ENCODE measurements at regions not wholly inside any gene's neighbourhood (a gene's known extent, or its start where the extent isn't known, plus 50 kb on each side); places are given as distances from the start of the nearest gene placed in this dataset.

- no TSS peak for BruUV-seq (replicated peaks)
- Histone ChIP-seq H3K4me1 (ENCODE audit: insufficient read depth, low read length) (no peaks in the 10 kb centered on the region), H3K9me2 (replicated peaks; ENCODE audit: low read length) (no peaks in the 10 kb centered on the region), H3K36me3 (ENCODE audit: low read depth, low read length) (no peaks in the 10 kb centered on the region), H3F3A (ENCODE audit: low read length, unreplicated experiment) (no peaks in the 10 kb centered on the region), H3K4me2 (ENCODE audit: low read length) (no peak overlapping the region), H3K27me3 (ENCODE audit: low read length) (0 out of 2 replicates have a peak, but pooled peaks cover 4% of the 10 kb centered on the region), H3K9me3 (ENCODE audit: low read length) (no peaks in the 10 kb centered on the region), H3K9ac (ENCODE audit: low read length) (no peak overlapping the region), H3K79me2 (ENCODE audit: low read length) (no peaks in the 10 kb centered on the region), H4K20me1 (ENCODE audit: low read length) (no peaks in the 10 kb centered on the region), H2AFZ (ENCODE audit: low read length) (no peak overlapping the region), H3K4me3 (ENCODE audit: low read length) (no peak overlapping the region), H3K27ac (ENCODE audit: low read length) (no peak overlapping the region)
- ChIA-PET CTCF (no interaction called here), POLR2A (ENCODE audit: unreplicated experiment) (interaction anchor here (0.7 kb wide), 1 partner anchor 989 kb away, joined by 3 read pairs; no protein-coding TSS in a partner anchor)
- no peak for DNase-seq
- ATAC-seq: no peak
- TF ChIP-seq EZH2phosphoT487 (IDR thresholded peaks at IDR 0.05; ENCODE audit: borderline replicate concordance, low read length) (no peak), EZH2 (IDR thresholded peaks at IDR 0.05; ENCODE audit: low read length, unreplicated experiment) (no peak), CTCF (conservative IDR thresholded peaks at IDR 0.05; ENCODE audit: low read depth, low read length) (no peak)
- intact Hi-C loops (cut with micrococcal nuclease): no loop called here
Observed at GRCh38 chr4:138852681-138853080, 162.9 kb upstream of the NOCT start.

- Histone ChIP-seq H3K9ac (ENCODE audit: low read length) (no peak overlapping the region), H4K20me1 (ENCODE audit: low read length) (no peaks in the 10 kb centered on the region), H3K27me3 (ENCODE audit: low read length) (0 out of 2 replicates have a peak, but pooled peaks cover 8% of the 10 kb centered on the region), H3K27ac (ENCODE audit: low read length) (no peak overlapping the region), H3K79me2 (ENCODE audit: low read length) (no peaks in the 10 kb centered on the region), H3K9me2 (replicated peaks; ENCODE audit: low read length) (no peaks in the 10 kb centered on the region), H2AFZ (ENCODE audit: low read length) (no peak overlapping the region), H3K4me1 (ENCODE audit: insufficient read depth, low read length) (no peaks in the 10 kb centered on the region), H3K4me2 (ENCODE audit: low read length) (no peak overlapping the region), H3K36me3 (ENCODE audit: low read depth, low read length) (no peaks in the 10 kb centered on the region), H3K4me3 (ENCODE audit: low read length) (no peak overlapping the region), H3K9me3 (ENCODE audit: low read length) (no peaks in the 10 kb centered on the region), H3F3A (ENCODE audit: low read length, unreplicated experiment) (no peaks in the 10 kb centered on the region)
- no peak for ATAC-seq
- CTCF ChIA-PET: no interaction called here
- BruUV-seq (replicated peaks): no TSS peak
- DNase-seq: no peak
- no peak for TF ChIP-seq EZH2phosphoT487 (IDR thresholded peaks at IDR 0.05; ENCODE audit: borderline replicate concordance, low read length)
- TF ChIP-seq CTCF (conservative IDR thresholded peaks at IDR 0.05; ENCODE audit: low read depth, low read length): no peak
- no peak for TF ChIP-seq EZH2 (IDR thresholded peaks at IDR 0.05; ENCODE audit: low read length, unreplicated experiment)
- POLR2A ChIA-PET (ENCODE audit: unreplicated experiment): no interaction called here
- intact Hi-C loops (cut with micrococcal nuclease): no loop called here
Observed at GRCh38 chr4:138851391-138852335, 163.9 kb upstream of the NOCT start.

GRCh38 chr4:138845664-138846063 is 169.9 kb upstream of the NOCT start:
- Histone ChIP-seq H3K9me3 (ENCODE audit: low read length) (no peaks in the 10 kb centered on the region), H3K4me3 (ENCODE audit: low read length) (no peak overlapping the region), H3K36me3 (ENCODE audit: low read depth, low read length) (no peaks in the 10 kb centered on the region), H3K4me1 (ENCODE audit: insufficient read depth, low read length) (no peaks in the 10 kb centered on the region), H4K20me1 (ENCODE audit: low read length) (no peaks in the 10 kb centered on the region), H3K79me2 (ENCODE audit: low read length) (no peaks in the 10 kb centered on the region), H3K4me2 (ENCODE audit: low read length) (no peak overlapping the region), H3K27me3 (ENCODE audit: low read length) (peaks cover 20% of the 10 kb centered on the region; the same call in 1 of the 2 replicates), H2AFZ (ENCODE audit: low read length) (no peak overlapping the region), H3K9me2 (replicated peaks; ENCODE audit: low read length) (no peaks in the 10 kb centered on the region), H3K27ac (ENCODE audit: low read length) (no peak overlapping the region), H3K9ac (ENCODE audit: low read length) (no peak overlapping the region), H3F3A (ENCODE audit: low read length, unreplicated experiment) (no peaks in the 10 kb centered on the region)
- ChIA-PET CTCF (no interaction called here), POLR2A (ENCODE audit: unreplicated experiment) (no interaction called here)
- DNase-seq: no peak
- BruUV-seq (replicated peaks): no TSS peak
- no peak for ATAC-seq
- no peak for TF ChIP-seq CTCF (conservative IDR thresholded peaks at IDR 0.05; ENCODE audit: low read depth, low read length)
- no peak for TF ChIP-seq EZH2 (IDR thresholded peaks at IDR 0.05; ENCODE audit: low read length, unreplicated experiment)
- TF ChIP-seq EZH2phosphoT487 (IDR thresholded peaks at IDR 0.05; ENCODE audit: borderline replicate concordance, low read length): no peak
- intact Hi-C loops (cut with micrococcal nuclease): loop anchor here (10.0 kb wide), 1 partner anchor 121 kb away; no protein-coding TSS in a partner anchor

Measured in PC-3 (cell line).